ENCODE measurements at regions not wholly inside any gene's neighbourhood (a gene's known extent, or its start where the extent isn't known, plus 50 kb on each side); places are given as distances from the start of the nearest gene placed in this dataset.
"Not testable (repeated sequence)": the region's sequence is repeated elsewhere in the genome, so short reads cannot be mapped to it uniquely, and the experiment has no call there.

- H3K9me3 ChIP-seq (replicated peaks; ENCODE audit: control insufficient read depth, low read depth, low read length); H3K4me3 ChIP-seq (ENCODE audit: low read length); H3K27ac ChIP-seq (ENCODE audit: low read length); DNase-seq; H3K36me3 ChIP-seq (ENCODE audit: control insufficient read depth, insufficient read depth, low read length); H3K4me1 ChIP-seq (ENCODE audit: control insufficient read depth, insufficient read depth, low read length); H3K27me3 ChIP-seq (ENCODE audit: control insufficient read depth, insufficient read depth, low read length): not testable (repeated sequence)
- 70% methylated on average over 13 of the region's 30 CpGs for WGBS (ENCODE audit: insufficient coverage)
Measured at GRCh38 chr9:138174954-138175353, 297.4 kb downstream of the CACNA1B start.

- H3K27ac ChIP-seq (ENCODE audit: low read length); H3K4me1 ChIP-seq (ENCODE audit: control insufficient read depth, insufficient read depth, low read length); H3K27me3 ChIP-seq (ENCODE audit: control insufficient read depth, insufficient read depth, low read length); H3K36me3 ChIP-seq (ENCODE audit: control insufficient read depth, insufficient read depth, low read length); H3K4me3 ChIP-seq (ENCODE audit: low read length); H3K9me3 ChIP-seq (replicated peaks; ENCODE audit: control insufficient read depth, low read depth, low read length); DNase-seq: not testable (repeated sequence)
- WGBS (ENCODE audit: insufficient coverage), result 87% methylated on average over 9 of the region's 31 CpGs
Measured at GRCh38 chr9:138175354-138175753, 297.8 kb downstream of the CACNA1B start.

DNA sequence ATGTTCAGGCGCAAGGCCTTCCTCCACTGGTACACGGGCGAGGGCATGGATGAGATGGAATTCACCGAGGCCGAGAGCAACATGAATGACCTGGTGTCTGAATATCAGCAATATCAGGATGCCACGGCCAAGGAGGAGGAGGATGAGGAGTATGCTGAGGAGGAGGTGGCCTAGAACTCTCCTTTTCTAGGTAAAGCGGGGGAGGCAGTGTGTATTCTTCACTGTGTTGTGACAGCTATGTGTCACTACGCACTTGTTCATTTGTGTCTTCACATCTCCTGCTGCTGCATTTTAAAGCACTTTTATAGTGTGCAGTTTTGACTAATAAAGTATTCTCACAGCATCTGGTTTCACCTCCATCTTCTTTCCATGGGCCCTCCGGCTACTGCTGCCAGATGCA is 299.5 kb downstream of the CACNA1B start:
- not testable (repeated sequence) for H3K9me3 ChIP-seq (replicated peaks; ENCODE audit: control insufficient read depth, low read depth, low read length); DNase-seq; H3K4me3 ChIP-seq (ENCODE audit: low read length); H3K4me1 ChIP-seq (ENCODE audit: control insufficient read depth, insufficient read depth, low read length); H3K27me3 ChIP-seq (ENCODE audit: control insufficient read depth, insufficient read depth, low read length); H3K27ac ChIP-seq (ENCODE audit: low read length); H3K36me3 ChIP-seq (ENCODE audit: control insufficient read depth, insufficient read depth, low read length)
- 82% methylated on average over 3 of the region's 9 CpGs for WGBS (ENCODE audit: insufficient coverage)

DNA sequence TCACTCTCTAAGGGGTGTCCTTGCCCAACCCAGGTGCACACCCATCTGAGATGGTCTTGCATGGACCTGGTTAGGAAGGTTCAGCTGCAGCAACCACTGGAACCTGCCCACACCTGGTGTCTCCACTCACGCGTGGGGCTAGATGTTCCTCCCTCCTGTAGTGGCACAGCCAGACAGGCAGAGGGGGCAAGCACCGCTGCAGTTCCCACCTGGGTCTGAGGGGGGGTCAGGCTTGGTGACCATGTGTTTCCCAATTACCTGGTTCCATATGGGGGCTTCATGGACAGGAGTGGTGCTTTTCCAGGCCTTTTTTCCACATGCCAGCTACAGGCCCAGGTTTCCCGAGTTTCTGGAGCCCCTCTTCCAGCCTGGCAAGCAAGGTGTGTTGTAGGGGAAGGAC is 301.4 kb downstream of the CACNA1B start:
- WGBS (ENCODE audit: insufficient coverage), result 59% methylated on average over 3 of the region's 4 CpGs
- not testable (repeated sequence) for DNase-seq; H3K27ac ChIP-seq (ENCODE audit: low read length); H3K4me3 ChIP-seq (ENCODE audit: low read length); H3K9me3 ChIP-seq (replicated peaks; ENCODE audit: control insufficient read depth, low read depth, low read length); H3K27me3 ChIP-seq (ENCODE audit: control insufficient read depth, insufficient read depth, low read length); H3K4me1 ChIP-seq (ENCODE audit: control insufficient read depth, insufficient read depth, low read length); H3K36me3 ChIP-seq (ENCODE audit: control insufficient read depth, insufficient read depth, low read length)

DNA sequence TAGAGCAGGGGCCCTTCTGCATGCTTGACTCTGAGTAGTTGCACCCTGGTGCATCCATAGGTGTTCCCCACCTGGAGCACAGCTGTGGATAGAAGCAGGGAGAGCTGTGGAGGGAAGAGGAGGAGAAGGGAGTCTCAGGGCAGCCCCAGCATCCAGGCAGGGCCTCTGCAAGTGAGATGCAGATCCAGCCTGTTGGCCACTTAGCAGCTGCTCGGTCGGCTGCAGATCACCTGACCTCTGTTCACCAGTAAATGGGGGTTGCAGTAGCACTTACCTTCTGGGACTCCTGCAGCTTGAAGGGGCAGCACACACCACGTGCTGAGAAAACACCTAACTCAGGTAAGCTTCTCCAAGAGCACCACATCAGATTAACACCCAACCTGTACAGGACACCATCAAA is 302.1 kb downstream of the CACNA1B start:
- not testable (repeated sequence) for H3K4me1 ChIP-seq (ENCODE audit: control insufficient read depth, insufficient read depth, low read length); DNase-seq; H3K27ac ChIP-seq (ENCODE audit: low read length); H3K4me3 ChIP-seq (ENCODE audit: low read length); H3K9me3 ChIP-seq (replicated peaks; ENCODE audit: control insufficient read depth, low read depth, low read length); H3K27me3 ChIP-seq (ENCODE audit: control insufficient read depth, insufficient read depth, low read length); H3K36me3 ChIP-seq (ENCODE audit: control insufficient read depth, insufficient read depth, low read length)
- 30% methylated on average over 2 of the region's 3 CpGs for WGBS (ENCODE audit: insufficient coverage)

- H3K27me3 ChIP-seq (ENCODE audit: control insufficient read depth, insufficient read depth, low read length); H3K9me3 ChIP-seq (replicated peaks; ENCODE audit: control insufficient read depth, low read depth, low read length); H3K4me3 ChIP-seq (ENCODE audit: low read length); H3K27ac ChIP-seq (ENCODE audit: low read length); H3K4me1 ChIP-seq (ENCODE audit: control insufficient read depth, insufficient read depth, low read length); DNase-seq; H3K36me3 ChIP-seq (ENCODE audit: control insufficient read depth, insufficient read depth, low read length): not testable (repeated sequence)
- WGBS (ENCODE audit: insufficient coverage), result no CpG with 5 or more reads among the region's 1 CpG
Measured at GRCh38 chr9:138181963-138182362, 304.4 kb downstream of the CACNA1B start.

- not testable (repeated sequence) for H3K27ac ChIP-seq (ENCODE audit: low read length); H3K9me3 ChIP-seq (replicated peaks; ENCODE audit: control insufficient read depth, low read depth, low read length); DNase-seq; H3K4me3 ChIP-seq (ENCODE audit: low read length); H3K36me3 ChIP-seq (ENCODE audit: control insufficient read depth, insufficient read depth, low read length); H3K27me3 ChIP-seq (ENCODE audit: control insufficient read depth, insufficient read depth, low read length); H3K4me1 ChIP-seq (ENCODE audit: control insufficient read depth, insufficient read depth, low read length)
- 74% methylated on average over 4 of the region's 9 CpGs for WGBS (ENCODE audit: insufficient coverage)
Measured at GRCh38 chr9:138197156-138197555, 319.6 kb downstream of the CACNA1B start.

DNA sequence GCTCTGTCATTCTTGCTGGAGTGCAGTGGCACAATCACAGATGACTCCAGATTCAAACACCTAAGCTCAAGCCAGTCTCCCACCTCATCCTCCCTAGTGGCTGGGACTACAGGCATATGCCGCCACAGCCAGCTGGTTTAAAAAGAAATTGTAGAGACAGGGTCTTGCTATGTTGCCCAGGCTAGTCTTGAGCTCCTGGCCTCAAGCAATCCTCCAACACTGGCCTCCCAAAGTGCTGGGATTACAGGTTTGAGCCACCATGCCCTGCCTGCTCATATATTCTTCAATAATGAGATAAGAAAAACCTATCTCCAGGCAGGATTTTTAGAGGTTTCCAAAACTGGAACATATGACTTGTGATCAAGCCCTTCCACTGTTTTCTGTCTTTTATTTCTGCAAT is 321.4 kb downstream of the CACNA1B start:
- H3K27me3 ChIP-seq (ENCODE audit: control insufficient read depth, insufficient read depth, low read length); H3K27ac ChIP-seq (ENCODE audit: low read length); H3K36me3 ChIP-seq (ENCODE audit: control insufficient read depth, insufficient read depth, low read length); H3K4me3 ChIP-seq (ENCODE audit: low read length); H3K9me3 ChIP-seq (replicated peaks; ENCODE audit: control insufficient read depth, low read depth, low read length); H3K4me1 ChIP-seq (ENCODE audit: control insufficient read depth, insufficient read depth, low read length); DNase-seq: not testable (repeated sequence)
- WGBS (ENCODE audit: insufficient coverage), result no CpG with 5 or more reads among the region's 1 CpG

- not testable (repeated sequence) for H3K4me1 ChIP-seq (ENCODE audit: control insufficient read depth, insufficient read depth, low read length); H3K9me3 ChIP-seq (replicated peaks; ENCODE audit: control insufficient read depth, low read depth, low read length); DNase-seq; H3K4me3 ChIP-seq (ENCODE audit: low read length); H3K27me3 ChIP-seq (ENCODE audit: control insufficient read depth, insufficient read depth, low read length); H3K27ac ChIP-seq (ENCODE audit: low read length); H3K36me3 ChIP-seq (ENCODE audit: control insufficient read depth, insufficient read depth, low read length)
- WGBS (ENCODE audit: insufficient coverage), result 92% methylated on average over 4 of the region's 12 CpGs
Measured at GRCh38 chr9:138199917-138200316, 322.3 kb downstream of the CACNA1B start.

DNA sequence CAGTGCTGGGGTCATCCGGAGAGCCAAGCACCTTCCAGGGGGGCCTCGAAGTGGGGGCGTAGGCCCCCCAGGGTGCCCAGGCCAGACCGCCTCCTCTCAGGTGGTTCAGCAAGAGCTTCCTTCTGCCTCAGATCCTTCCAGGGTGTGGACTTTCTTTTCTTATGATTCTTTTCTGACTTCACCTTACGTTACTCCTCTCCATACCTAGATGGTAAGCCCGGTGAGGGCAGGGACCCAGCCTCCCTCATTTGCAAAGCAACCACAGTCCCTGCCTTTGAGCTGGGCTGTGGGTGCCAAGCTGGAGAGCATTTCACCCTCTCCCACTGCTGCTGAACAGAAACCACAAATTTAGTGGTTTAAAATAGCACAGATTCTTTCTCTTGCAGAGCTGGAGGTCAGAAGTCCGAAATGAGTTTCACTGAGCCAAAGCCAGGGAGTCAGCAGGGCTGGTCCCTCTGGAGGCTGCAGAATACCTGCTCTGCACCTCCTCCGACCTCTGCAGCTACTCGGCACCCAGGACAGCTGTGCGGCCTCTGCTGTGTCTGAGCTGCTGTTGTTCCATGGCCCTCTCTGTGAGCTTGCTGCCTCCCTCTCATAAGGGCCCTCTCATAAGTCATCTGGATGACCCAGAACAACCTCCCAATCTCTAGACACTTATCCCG is 323.0 kb downstream of the CACNA1B start:
- not testable (repeated sequence) for H3K4me1 ChIP-seq (ENCODE audit: control insufficient read depth, insufficient read depth, low read length); H3K27me3 ChIP-seq (ENCODE audit: control insufficient read depth, insufficient read depth, low read length); H3K27ac ChIP-seq (ENCODE audit: low read length); H3K9me3 ChIP-seq (replicated peaks; ENCODE audit: control insufficient read depth, low read depth, low read length); H3K4me3 ChIP-seq (ENCODE audit: low read length); DNase-seq; H3K36me3 ChIP-seq (ENCODE audit: control insufficient read depth, insufficient read depth, low read length)
- no CpG with 5 or more reads among the region's 11 CpGs for WGBS (ENCODE audit: insufficient coverage)

- not testable (repeated sequence) for H3K9me3 ChIP-seq (replicated peaks; ENCODE audit: control insufficient read depth, low read depth, low read length); H3K27ac ChIP-seq (ENCODE audit: low read length); H3K27me3 ChIP-seq (ENCODE audit: control insufficient read depth, insufficient read depth, low read length); H3K4me1 ChIP-seq (ENCODE audit: control insufficient read depth, insufficient read depth, low read length); DNase-seq; H3K36me3 ChIP-seq (ENCODE audit: control insufficient read depth, insufficient read depth, low read length); H3K4me3 ChIP-seq (ENCODE audit: low read length)
- no CpG with 5 or more reads among the region's 15 CpGs for WGBS (ENCODE audit: insufficient coverage)
Measured at GRCh38 chr9:138201167-138201889, 323.7 kb downstream of the CACNA1B start.
